ENCODE measurements at regions not wholly inside any gene's neighbourhood (a gene's known extent, or its start where the extent isn't known, plus 50 kb on each side); places are given as distances from the start of the nearest gene placed in this dataset.
"Not testable (repeated sequence)": the region's sequence is repeated elsewhere in the genome, so short reads cannot be mapped to it uniquely, and the experiment has no call there.

DNA sequence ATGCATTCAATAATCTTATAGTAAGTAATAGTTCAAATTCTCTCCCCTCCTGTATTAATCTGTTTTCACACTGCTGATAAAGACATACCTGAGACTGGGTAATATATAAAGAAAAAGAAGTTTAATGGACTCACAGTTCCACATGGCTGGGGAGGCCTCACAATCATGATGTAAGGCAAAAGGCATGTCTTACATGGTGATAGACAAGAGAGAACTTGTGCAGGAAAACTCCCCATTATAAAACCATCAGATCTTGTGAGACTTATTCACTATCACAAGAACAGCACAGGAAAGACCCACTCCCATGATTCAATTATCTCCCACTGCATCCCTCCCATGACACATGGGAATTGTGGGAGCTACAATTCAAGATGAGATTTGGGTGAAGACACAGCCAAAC, 199.9 kb upstream of the PCSK5 start:
- TF ChIP-seq, protein P1, sequence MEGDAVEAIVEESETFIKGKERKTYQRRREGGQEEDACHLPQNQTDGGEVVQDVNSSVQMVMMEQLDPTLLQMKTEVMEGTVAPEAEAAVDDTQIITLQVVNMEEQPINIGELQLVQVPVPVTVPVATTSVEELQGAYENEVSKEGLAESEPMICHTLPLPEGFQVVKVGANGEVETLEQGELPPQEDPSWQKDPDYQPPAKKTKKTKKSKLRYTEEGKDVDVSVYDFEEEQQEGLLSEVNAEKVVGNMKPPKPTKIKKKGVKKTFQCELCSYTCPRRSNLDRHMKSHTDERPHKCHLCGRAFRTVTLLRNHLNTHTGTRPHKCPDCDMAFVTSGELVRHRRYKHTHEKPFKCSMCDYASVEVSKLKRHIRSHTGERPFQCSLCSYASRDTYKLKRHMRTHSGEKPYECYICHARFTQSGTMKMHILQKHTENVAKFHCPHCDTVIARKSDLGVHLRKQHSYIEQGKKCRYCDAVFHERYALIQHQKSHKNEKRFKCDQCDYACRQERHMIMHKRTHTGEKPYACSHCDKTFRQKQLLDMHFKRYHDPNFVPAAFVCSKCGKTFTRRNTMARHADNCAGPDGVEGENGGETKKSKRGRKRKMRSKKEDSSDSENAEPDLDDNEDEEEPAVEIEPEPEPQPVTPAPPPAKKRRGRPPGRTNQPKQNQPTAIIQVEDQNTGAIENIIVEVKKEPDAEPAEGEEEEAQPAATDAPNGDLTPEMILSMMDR (IDR thresholded peaks at IDR 0.05), result not testable (repeated sequence)
- TF ChIP-seq ZFX (IDR thresholded peaks at IDR 0.05; ENCODE audit: borderline replicate concordance), result not testable (repeated sequence)
